MG63 (cell line): ENCODE measurements at regions not wholly inside any gene's neighbourhood (a gene's known extent, or its start where the extent isn't known, plus 50 kb on each side); places are given as distances from the start of the nearest gene placed in this dataset.
"Not testable (repeated sequence)": the region's sequence is repeated elsewhere in the genome, so short reads cannot be mapped to it uniquely, and the experiment has no call there.

ENCODE experiments used
- DNase-seq: peaks from one replicate; pipeline ENCODE4 v3.0.0-alpha.2; 2020
- H3K27me3 ChIP-seq: fragments of 250-450 bp; sonication (Bioruptor Pico); 2 replicates; pipeline ENCODE4 v1.5.1; 2020; ENCODE audit warnings: mild to moderate bottlenecking, moderate library complexity
- H3K36me3 ChIP-seq: fragments of 250-450 bp; sonication (Bioruptor Pico); 2 replicates; pipeline ENCODE4 v1.5.1; 2020; ENCODE audit warnings: mild to moderate bottlenecking, moderate library complexity
- H3K4me3 ChIP-seq: fragments of 250-450 bp; sonication (Bioruptor Pico); 2 replicates; pipeline ENCODE4 v1.5.1; 2020; ENCODE audit warnings: mild to moderate bottlenecking, moderate library complexity
- H3K9me3 ChIP-seq: fragments of 250-450 bp; sonication (Bioruptor Pico); 2 replicates; pipeline ENCODE4 v1.5.1; 2020; ENCODE audit warnings: mild to moderate bottlenecking, moderate library complexity

GRCh38 chr6:112441607-112442006 is 94.5 kb downstream of the RFPL4B start:
- Histone ChIP-seq H3K4me3 (no peak overlapping the region), H3K9me3 (no peaks in the 10 kb centered on the region), H3K36me3 (no peaks in the 10 kb centered on the region), H3K27me3 (no peaks in the 10 kb centered on the region)
- DNase-seq: no peak

DNA sequence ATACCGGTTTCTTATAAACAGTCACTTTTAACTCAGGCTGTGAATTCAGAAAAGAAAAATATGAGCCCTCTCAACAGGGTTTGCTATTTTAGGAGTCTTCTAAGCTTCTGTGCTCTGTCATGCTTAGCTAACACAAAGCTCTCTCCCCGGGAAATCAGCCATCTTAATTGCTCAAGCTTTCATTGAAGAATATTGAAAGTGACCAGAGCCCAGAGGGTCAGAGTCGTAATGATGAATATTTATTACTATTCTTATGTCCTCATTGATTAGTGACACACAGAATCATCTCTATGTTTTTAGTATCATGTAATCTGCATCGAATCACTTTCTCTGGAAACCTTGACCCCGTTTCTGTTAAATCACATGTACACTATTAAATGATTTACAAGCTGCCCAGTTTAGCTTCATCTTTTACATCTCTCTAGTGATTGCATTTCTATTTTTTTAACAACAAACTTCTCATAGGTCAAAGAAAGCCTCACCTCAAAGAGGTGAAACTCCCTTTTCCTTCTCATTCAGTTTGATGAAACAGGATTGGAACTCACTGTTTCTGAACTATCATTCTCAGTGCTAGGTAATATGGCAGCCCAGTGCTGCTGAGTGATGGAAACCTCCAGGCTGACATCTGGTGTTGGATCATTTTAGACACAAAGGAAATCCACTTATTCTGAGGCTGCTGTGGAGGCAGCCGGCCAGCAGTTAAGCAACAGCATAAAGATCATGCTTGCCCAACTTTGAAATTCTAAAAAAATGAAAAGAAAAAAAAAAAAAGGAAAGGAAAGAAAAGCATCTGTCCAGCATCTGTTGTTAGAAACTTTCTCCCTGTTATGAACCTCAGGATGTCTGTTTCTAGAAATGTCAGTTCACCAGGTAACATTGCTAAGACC is 96.3 kb downstream of the RFPL4B start:
- Histone ChIP-seq H3K27me3 (no peaks in the 10 kb centered on the region), H3K4me3 (no peak overlapping the region), H3K36me3 (no peaks in the 10 kb centered on the region), H3K9me3 (no peaks in the 10 kb centered on the region)
- DNase-seq: peak; percentile 24

- not testable (repeated sequence) for H3K36me3 ChIP-seq, H3K9me3 ChIP-seq, DNase-seq, H3K27me3 ChIP-seq, H3K4me3 ChIP-seq
Measured at GRCh38 chr6:112448786-112449185, 101.7 kb downstream of the RFPL4B start.

GRCh38 chr6:112450663-112451062 is 103.5 kb downstream of the RFPL4B start:
- DNase-seq: no peak
- Histone ChIP-seq H3K27me3 (no peaks in the 10 kb centered on the region), H3K36me3 (no peaks in the 10 kb centered on the region), H3K9me3 (peaks cover 8% of the 10 kb centered on the region), H3K4me3 (no peak overlapping the region)

DNA sequence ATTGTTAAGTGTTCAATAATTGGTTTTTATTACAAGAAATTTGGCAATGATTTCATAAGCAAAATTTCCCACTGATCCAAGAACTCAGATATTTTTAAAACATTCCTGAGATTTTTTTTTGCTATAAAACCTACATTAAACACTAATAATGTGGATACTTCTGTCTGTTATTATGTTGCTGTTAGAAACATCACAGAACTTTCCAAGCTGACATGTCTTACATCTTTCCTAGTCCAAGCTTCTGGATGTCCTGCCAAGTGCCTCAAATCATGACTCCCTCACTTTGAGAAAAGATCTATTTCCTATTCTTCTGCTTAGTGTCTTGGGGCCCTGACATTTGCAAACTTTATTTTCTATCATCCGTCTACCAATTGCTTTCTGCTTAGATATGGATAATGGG is 110.8 kb downstream of the RFPL4B start:
- no peaks in the 10 kb centered on the region for H3K9me3 ChIP-seq
- DNase-seq: no peak
- H3K36me3 ChIP-seq: no peaks in the 10 kb centered on the region
- H3K4me3 ChIP-seq: no peak overlapping the region
- no peaks in the 10 kb centered on the region for H3K27me3 ChIP-seq

DNA sequence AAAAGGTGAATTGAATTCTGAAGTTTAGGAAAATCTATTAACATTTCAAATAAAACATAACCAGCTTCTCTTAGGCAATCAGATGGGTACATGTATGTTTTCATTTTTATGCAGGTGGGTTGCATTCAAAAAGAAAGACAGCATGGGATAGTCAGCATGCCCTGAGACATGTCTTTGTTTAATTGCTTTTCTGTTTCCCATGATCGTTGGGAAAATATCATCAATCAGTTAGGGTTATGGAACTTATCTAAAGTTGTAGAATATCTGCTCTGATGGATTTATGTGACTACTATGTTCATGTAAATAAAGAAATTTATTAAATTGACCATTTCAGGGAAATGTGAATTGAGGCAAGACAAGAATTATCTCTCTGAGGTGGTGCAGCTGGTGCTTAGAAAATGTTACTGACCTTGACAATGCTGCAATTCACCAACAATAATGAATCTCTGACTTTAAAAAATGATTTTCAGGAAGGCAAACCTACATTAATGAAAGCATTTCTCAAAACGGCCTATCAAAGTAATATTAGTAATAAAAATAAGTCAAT is 112.7 kb downstream of the RFPL4B start:
- DNase-seq: no peak
- no peaks in the 10 kb centered on the region for H3K9me3 ChIP-seq
- H3K27me3 ChIP-seq: no peaks in the 10 kb centered on the region
- no peaks in the 10 kb centered on the region for H3K36me3 ChIP-seq
- no peak overlapping the region for H3K4me3 ChIP-seq

- no peak for DNase-seq
- Histone ChIP-seq H3K27me3 (no peaks in the 10 kb centered on the region), H3K36me3 (no peaks in the 10 kb centered on the region), H3K4me3 (no peak overlapping the region), H3K9me3 (no peaks in the 10 kb centered on the region)
Measured at GRCh38 chr6:112464901-112465665, 118.0 kb downstream of the RFPL4B start.

DNA sequence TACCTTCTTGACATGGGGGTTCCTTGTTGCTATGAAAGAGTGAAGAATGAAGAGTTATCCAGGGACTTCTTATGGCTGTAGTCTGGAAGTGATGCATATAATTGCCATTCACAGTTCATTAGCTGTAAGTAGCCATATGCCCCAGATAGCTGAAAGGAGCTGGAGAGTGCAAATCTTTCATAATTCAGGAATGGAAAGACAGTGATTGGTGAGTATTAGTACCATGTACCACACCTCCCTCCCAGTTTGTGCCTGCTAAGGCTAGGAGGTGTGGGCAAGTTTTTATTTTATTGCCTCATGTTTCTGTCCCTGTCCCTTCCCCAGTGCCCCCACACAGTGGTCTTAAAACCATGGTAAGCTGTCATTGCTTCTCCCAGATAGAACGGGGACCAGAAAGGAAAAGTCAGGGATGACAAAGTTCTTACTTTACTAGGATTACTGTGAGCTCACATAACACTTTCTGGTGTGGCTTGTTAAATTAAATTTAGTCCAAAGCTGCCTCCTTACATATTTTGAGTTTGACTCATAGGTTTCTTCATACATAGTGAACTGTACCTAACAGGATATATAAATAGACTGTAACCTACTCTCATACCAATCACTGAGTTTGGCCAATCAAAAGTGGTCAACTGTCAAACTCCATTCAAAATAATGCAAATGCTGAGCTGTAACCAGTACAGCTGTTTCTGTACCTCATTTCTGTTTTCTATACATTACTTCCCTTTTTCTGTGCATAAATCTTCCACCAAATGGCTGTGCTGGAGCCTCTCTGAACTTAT is 119.4 kb downstream of the RFPL4B start:
- no peak overlapping the region for H3K4me3 ChIP-seq
- DNase-seq: no peak

GRCh38 chr6:112468359-112468758 is 121.2 kb downstream of the RFPL4B start:
- no peaks in the 10 kb centered on the region for H3K27me3 ChIP-seq
- H3K4me3 ChIP-seq: no peak overlapping the region
- no peaks in the 10 kb centered on the region for H3K36me3 ChIP-seq
- H3K9me3 ChIP-seq: no peaks in the 10 kb centered on the region
- no peak for DNase-seq

More for the DNA sequence above, 119.4 kb downstream of the RFPL4B start:
- Histone ChIP-seq H3K9me3 (no peaks in the 10 kb centered on the region), H3K36me3 (no peaks in the 10 kb centered on the region), H3K27me3 (no peaks in the 10 kb centered on the region)

DNA sequence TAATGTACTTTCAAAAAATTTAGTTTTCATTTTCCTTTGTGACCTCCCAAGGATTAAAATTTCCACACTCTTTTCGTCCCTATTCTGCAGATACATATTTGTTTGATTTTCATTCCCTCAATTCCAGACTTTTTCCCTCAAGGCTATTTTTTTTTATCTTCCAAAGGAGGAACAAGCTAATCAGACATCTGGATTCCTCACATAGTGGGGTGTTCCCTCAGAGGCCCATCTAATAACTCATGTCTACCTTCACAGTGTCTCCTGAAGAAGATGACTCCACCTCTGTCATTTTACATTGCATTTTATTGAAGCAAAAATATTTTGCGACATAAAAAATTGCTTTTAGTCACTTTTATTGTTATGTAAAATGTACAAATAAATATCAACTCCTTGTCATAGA is 122.2 kb downstream of the RFPL4B start:
- Histone ChIP-seq H3K27me3 (no peaks in the 10 kb centered on the region), H3K4me3 (no peak overlapping the region), H3K36me3 (no peaks in the 10 kb centered on the region), H3K9me3 (no peaks in the 10 kb centered on the region)
- DNase-seq: no peak

DNA sequence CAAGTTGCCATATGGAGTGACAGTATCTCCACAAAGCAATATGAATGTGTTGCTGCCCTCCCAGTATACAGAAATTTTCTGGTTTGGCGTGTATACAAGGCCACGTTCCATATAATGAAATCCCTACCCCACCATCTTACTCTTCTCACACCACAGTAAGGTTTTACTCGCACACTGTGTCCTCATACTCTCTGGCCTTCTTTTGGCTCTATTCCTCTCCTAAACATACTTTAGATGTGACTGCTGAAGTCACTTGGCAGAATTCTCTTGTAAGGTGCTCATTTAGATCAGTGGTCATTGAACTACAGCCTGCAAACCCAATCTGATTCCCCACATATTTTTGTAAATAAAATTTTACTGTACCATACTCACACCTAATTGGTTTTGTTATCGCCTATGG is 123.2 kb downstream of the RFPL4B start:
- H3K9me3 ChIP-seq: no peaks in the 10 kb centered on the region
- H3K36me3 ChIP-seq: no peaks in the 10 kb centered on the region
- H3K27me3 ChIP-seq: no peaks in the 10 kb centered on the region
- no peak overlapping the region for H3K4me3 ChIP-seq
- no peak for DNase-seq

DNA sequence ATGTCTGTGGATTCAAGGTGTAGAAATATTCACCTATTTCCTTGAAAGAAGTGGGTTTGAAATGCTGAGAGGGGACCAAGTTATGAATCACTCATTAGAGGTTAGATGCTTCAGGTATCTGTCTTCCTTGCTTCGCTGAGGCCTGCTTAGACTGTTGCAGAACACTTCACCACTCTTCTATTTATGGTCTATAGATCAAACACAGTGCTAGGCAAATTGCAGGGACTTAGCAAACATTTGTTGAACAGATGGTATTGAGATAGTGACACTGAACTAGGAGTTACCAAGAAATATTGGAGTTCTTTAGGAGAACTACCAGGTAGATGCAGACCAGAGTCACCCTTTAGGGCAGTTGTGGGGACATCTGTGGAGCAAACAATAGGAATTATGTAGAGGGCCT is 123.8 kb downstream of the RFPL4B start:
- Histone ChIP-seq H3K36me3 (no peaks in the 10 kb centered on the region), H3K9me3 (no peaks in the 10 kb centered on the region), H3K27me3 (no peaks in the 10 kb centered on the region), H3K4me3 (no peak overlapping the region)
- no peak for DNase-seq

GRCh38 chr6:112475083-112475482 is 128.0 kb downstream of the RFPL4B start:
- Histone ChIP-seq H3K4me3 (no peak overlapping the region), H3K9me3 (no peaks in the 10 kb centered on the region), H3K27me3 (no peaks in the 10 kb centered on the region), H3K36me3 (no peaks in the 10 kb centered on the region)
- DNase-seq: no peak

DNA sequence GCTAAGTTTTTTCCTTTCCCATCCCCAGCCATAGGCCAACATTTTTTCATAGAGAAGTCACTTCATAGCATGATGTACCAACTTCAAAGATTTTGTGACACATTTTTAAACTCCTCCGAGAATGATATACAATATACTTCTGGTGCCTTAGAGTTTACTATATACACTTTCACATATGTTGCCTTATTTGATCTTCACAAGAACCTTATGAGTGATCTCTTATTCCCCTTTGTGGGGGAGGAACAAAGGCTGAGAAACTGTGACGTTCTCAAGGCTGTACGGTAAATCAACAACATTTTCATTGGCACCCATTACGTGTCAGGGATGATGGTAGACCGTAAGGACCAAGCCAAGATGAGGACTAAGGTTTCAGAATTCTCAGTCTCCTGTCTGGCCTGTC is 130.0 kb downstream of the RFPL4B start:
- Histone ChIP-seq H3K4me3 (no peak overlapping the region), H3K27me3 (no peaks in the 10 kb centered on the region), H3K36me3 (no peaks in the 10 kb centered on the region), H3K9me3 (no peaks in the 10 kb centered on the region)
- DNase-seq: no peak

GRCh38 chr6:112478036-112478435 is 130.9 kb downstream of the RFPL4B start:
- DNase-seq: no peak
- H3K27me3 ChIP-seq: no peaks in the 10 kb centered on the region
- H3K9me3 ChIP-seq: no peaks in the 10 kb centered on the region
- no peaks in the 10 kb centered on the region for H3K36me3 ChIP-seq
- no peak overlapping the region for H3K4me3 ChIP-seq

DNA sequence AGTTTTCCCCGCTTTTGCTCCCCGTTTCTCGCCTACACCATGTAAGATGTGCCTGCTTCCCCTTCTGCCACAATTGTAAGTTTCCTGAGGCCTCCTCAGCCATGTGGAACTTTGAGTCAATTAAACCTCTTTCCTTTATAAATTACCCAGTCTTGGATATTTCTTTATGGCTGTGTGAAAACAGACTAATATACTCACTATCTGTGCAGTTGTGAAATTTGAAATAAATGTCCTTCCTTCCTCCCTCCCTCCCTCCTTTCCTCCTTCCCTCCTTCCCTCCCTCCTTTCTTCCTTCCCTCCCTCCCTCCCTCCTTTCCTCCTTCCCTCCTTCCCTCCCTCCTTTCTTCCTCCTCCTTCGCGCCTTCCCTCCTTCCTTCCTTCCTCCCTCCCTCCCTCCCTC is 132.8 kb downstream of the RFPL4B start:
- H3K27me3 ChIP-seq, DNase-seq, H3K36me3 ChIP-seq, H3K4me3 ChIP-seq, H3K9me3 ChIP-seq: not testable (repeated sequence)

- Histone ChIP-seq H3K9me3 (no peaks in the 10 kb centered on the region), H3K36me3 (no peaks in the 10 kb centered on the region), H3K4me3 (no peak overlapping the region), H3K27me3 (no peaks in the 10 kb centered on the region)
- DNase-seq: no peak
Measured at GRCh38 chr6:112480553-112480952, 133.4 kb downstream of the RFPL4B start.
